ENCODE measurements at regions not wholly inside any gene's neighbourhood (a gene's known extent, or its start where the extent isn't known, plus 50 kb on each side); places are given as distances from the start of the nearest gene placed in this dataset.

- H3K27ac ChIP-seq, result no peak overlapping the region
- DNase-seq (ENCODE audit: low spot score in 2 of 2), result no peak
- intact Hi-C loops (cut with DNase I; ENCODE audit: low total_unique reads), result no loop called here
These were observed 440.4 kb downstream of the DMRT2 start for GRCh38 chr9:1490341-1491232.

GRCh38 chr9:1492156-1492555 lies 442.0 kb downstream of the DMRT2 start:
- no peak for TF ChIP-seq CTCF (IDR thresholded peaks at IDR 0.05)
- TF ChIP-seq POLR2AphosphoS5 (IDR thresholded peaks at IDR 0.05), result no peak
- no peak for TF ChIP-seq POLR2A (IDR thresholded peaks at IDR 0.05)
- intact Hi-C loops (cut with DNase I; ENCODE audit: low total_unique reads), result no loop called here
- no peaks in the 10 kb centered on the region for H3K27me3 ChIP-seq
- no peaks in the 10 kb centered on the region for H3K4me1 ChIP-seq
- H3K4me3 ChIP-seq, result no peak overlapping the region
- H3K36me3 ChIP-seq, result no peaks in the 10 kb centered on the region
- H3K27ac ChIP-seq, result no peak overlapping the region
- no peaks in the 10 kb centered on the region for H3K9me3 ChIP-seq
- DNase-seq (ENCODE audit: low spot score in 2 of 2), result no peak

More at GRCh38 chr9:1490341-1491232, 440.4 kb downstream of the DMRT2 start:
- TF ChIP-seq CTCF (IDR thresholded peaks at IDR 0.05), result no peak
- TF ChIP-seq POLR2AphosphoS5 (IDR thresholded peaks at IDR 0.05), result no peak
- TF ChIP-seq POLR2A (IDR thresholded peaks at IDR 0.05), result no peak
- Histone ChIP-seq H3K9me3 (no peaks in the 10 kb centered on the region), H3K27me3 (no peaks in the 10 kb centered on the region), H3K4me3 (no peak overlapping the region), H3K4me1 (no peaks in the 10 kb centered on the region), H3K36me3 (no peaks in the 10 kb centered on the region)

- Histone ChIP-seq H3K4me3 (no peak overlapping the region), H3K9me3 (no peaks in the 10 kb centered on the region), H3K36me3 (no peaks in the 10 kb centered on the region), H3K27ac (no peak overlapping the region), H3K27me3 (no peaks in the 10 kb centered on the region), H3K4me1 (no peaks in the 10 kb centered on the region)
- intact Hi-C loops (cut with DNase I; ENCODE audit: low total_unique reads), result no loop called here
- no peak for DNase-seq (ENCODE audit: low spot score in 2 of 2)
- TF ChIP-seq CTCF (IDR thresholded peaks at IDR 0.05) (no peak), POLR2A (IDR thresholded peaks at IDR 0.05) (no peak), POLR2AphosphoS5 (IDR thresholded peaks at IDR 0.05) (no peak)
These were observed 445.3 kb downstream of the DMRT2 start for GRCh38 chr9:1495282-1496030.

GRCh38 chr9:1505489-1505888 lies 455.3 kb downstream of the DMRT2 start:
- Histone ChIP-seq H3K9me3 (no peaks in the 10 kb centered on the region), H3K4me3 (no peak overlapping the region), H3K4me1 (no peaks in the 10 kb centered on the region), H3K36me3 (no peaks in the 10 kb centered on the region), H3K27ac (no peak overlapping the region), H3K27me3 (no peaks in the 10 kb centered on the region)
- no peak for TF ChIP-seq POLR2A (IDR thresholded peaks at IDR 0.05)
- no peak for TF ChIP-seq CTCF (IDR thresholded peaks at IDR 0.05)
- no peak for TF ChIP-seq POLR2AphosphoS5 (IDR thresholded peaks at IDR 0.05)
- intact Hi-C loops (cut with DNase I; ENCODE audit: low total_unique reads), result no loop called here
- DNase-seq (ENCODE audit: low spot score in 2 of 2), result no peak

GRCh38 chr9:1510712-1511111 lies 460.6 kb downstream of the DMRT2 start:
- H3K4me3 ChIP-seq, result no peak overlapping the region
- H3K4me1 ChIP-seq, result no peaks in the 10 kb centered on the region
- no peaks in the 10 kb centered on the region for H3K27me3 ChIP-seq
- H3K36me3 ChIP-seq, result no peaks in the 10 kb centered on the region
- H3K27ac ChIP-seq, result no peak overlapping the region
- TF ChIP-seq CTCF (IDR thresholded peaks at IDR 0.05), result no peak
- no peak for TF ChIP-seq POLR2AphosphoS5 (IDR thresholded peaks at IDR 0.05)
- no peak for TF ChIP-seq POLR2A (IDR thresholded peaks at IDR 0.05)
- intact Hi-C loops (cut with DNase I; ENCODE audit: low total_unique reads), result no loop called here
- no peaks in the 10 kb centered on the region for H3K9me3 ChIP-seq
- DNase-seq (ENCODE audit: low spot score in 2 of 2), result no peak
